ENCODE measurements at regions not wholly inside any gene's neighbourhood (a gene's known extent, or its start where the extent isn't known, plus 50 kb on each side); places are given as distances from the start of the nearest gene placed in this dataset.

DNA sequence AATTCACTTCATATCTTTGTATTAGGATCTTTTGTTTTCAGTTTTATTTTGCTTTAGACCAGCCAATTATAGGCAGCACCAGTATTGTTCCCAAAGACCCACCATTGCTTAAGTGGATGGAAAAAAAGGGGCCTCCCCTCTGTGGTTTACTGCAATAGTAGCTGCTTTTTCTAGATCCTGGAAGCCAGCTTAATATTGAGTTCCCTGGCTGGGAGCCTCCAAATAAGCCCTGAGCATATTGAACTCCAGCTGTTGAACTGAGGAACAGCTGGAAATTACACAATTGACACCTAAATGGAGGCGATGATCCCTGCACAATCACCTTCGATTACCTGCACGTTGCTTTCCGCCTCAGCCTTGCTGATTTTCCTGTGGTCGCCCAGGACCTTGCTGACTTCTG lies 576.0 kb downstream of the SOX6 start:
- Histone ChIP-seq H3K9me3 (no peaks in the 10 kb centered on the region), H3K27me3 (replicated peaks in 1 of 7) (no peaks in the 10 kb centered on the region), H3K36me3 (no peaks in the 10 kb centered on the region), H3K4me1 (no peaks in the 10 kb centered on the region), H3K27ac (no peak overlapping the region), H3K4me3 (no peak overlapping the region)
- 86 to 92% (median 91%) methylated on average over 5 of the region's 5 CpGs for WGBS, 5 donors
- intact Hi-C loops (cut with DNase I; ENCODE audit: low total_unique reads) = no loop called here
- TF ChIP-seq, protein P1, sequence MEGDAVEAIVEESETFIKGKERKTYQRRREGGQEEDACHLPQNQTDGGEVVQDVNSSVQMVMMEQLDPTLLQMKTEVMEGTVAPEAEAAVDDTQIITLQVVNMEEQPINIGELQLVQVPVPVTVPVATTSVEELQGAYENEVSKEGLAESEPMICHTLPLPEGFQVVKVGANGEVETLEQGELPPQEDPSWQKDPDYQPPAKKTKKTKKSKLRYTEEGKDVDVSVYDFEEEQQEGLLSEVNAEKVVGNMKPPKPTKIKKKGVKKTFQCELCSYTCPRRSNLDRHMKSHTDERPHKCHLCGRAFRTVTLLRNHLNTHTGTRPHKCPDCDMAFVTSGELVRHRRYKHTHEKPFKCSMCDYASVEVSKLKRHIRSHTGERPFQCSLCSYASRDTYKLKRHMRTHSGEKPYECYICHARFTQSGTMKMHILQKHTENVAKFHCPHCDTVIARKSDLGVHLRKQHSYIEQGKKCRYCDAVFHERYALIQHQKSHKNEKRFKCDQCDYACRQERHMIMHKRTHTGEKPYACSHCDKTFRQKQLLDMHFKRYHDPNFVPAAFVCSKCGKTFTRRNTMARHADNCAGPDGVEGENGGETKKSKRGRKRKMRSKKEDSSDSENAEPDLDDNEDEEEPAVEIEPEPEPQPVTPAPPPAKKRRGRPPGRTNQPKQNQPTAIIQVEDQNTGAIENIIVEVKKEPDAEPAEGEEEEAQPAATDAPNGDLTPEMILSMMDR (IDR thresholded peaks at IDR 0.05 in 8 of 11, conservative IDR thresholded peaks at IDR 0.05 in 3 of 11) = no peak
- TF ChIP-seq POLR2A (IDR thresholded peaks at IDR 0.05) = no peak
- no peak for TF ChIP-seq POLR2AphosphoS5 (IDR thresholded peaks at IDR 0.05)
- no peak for DNase-seq

DNA sequence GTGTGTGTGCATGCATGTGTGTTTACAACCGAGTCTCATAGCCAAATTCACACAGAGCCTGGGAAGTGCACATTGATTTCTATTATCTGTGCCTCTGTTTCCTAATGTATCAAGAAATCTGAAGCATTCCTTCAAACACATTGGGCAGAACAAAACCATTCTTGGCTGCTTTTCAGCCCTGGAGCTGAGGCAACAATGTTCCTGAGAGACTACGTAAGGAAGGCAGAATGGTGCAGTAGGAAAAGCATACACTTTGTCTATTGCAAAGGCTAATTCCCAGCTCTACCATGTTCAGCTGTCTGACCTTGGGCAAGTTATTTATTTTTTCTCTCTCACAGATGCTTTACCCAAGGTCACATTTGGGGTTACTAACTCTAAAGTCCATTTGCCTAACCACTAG lies 575.5 kb downstream of the SOX6 start:
- Histone ChIP-seq H3K27me3 (replicated peaks in 1 of 7) (no peaks in the 10 kb centered on the region), H3K4me3 (no peak overlapping the region), H3K36me3 (no peaks in the 10 kb centered on the region), H3K9me3 (no peaks in the 10 kb centered on the region), H3K4me1 (no peaks in the 10 kb centered on the region), H3K27ac (no peak overlapping the region)
- TF ChIP-seq, protein P1 (IDR thresholded peaks at IDR 0.05 in 8 of 11, conservative IDR thresholded peaks at IDR 0.05 in 3 of 11) = no peak
- no peak for TF ChIP-seq POLR2AphosphoS5 (IDR thresholded peaks at IDR 0.05)
- TF ChIP-seq POLR2A (IDR thresholded peaks at IDR 0.05) = no peak
- 70 to 88% (median 85%) methylated on average over 2 of the region's 2 CpGs for WGBS, 5 donors
- intact Hi-C loops (cut with DNase I; ENCODE audit: low total_unique reads) = no loop called here
- no peak for DNase-seq

DNA sequence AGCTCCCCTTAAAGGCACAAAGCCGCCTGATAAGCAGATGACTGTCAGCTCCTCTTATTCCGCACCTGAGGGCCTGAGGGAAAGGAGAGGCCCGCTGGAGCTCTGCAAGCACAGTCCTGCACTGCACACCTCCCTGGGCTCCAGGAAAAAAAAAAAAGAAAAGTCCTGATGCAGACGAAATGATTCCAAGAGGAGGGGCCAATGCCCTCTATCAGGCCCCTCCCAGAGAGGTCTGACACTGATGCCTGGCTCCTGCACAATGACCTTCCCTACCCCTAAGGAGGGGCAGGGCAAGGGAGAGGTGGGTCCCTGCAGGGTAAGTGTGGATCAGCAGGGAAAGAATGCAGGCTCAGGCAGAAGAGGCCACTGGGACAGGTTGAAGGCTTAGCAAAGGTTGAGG lies 572.7 kb downstream of the SOX6 start:
- Histone ChIP-seq H3K9me3 (no peaks in the 10 kb centered on the region), H3K4me3 (no peak overlapping the region), H3K36me3 (no peaks in the 10 kb centered on the region), H3K27ac (no peak overlapping the region), H3K4me1 (no peaks in the 10 kb centered on the region), H3K27me3 (replicated peaks in 1 of 7) (no peaks in the 10 kb centered on the region)
- intact Hi-C loops (cut with DNase I; ENCODE audit: low total_unique reads) = no loop called here
- TF ChIP-seq POLR2AphosphoS5 (IDR thresholded peaks at IDR 0.05) = no peak
- TF ChIP-seq, protein P1 (IDR thresholded peaks at IDR 0.05 in 8 of 11, conservative IDR thresholded peaks at IDR 0.05 in 3 of 11) = no peak
- WGBS, 5 donors = 42 to 67% (median 50%) methylated on average over 4 of the region's 4 CpGs
- no peak for DNase-seq

DNA sequence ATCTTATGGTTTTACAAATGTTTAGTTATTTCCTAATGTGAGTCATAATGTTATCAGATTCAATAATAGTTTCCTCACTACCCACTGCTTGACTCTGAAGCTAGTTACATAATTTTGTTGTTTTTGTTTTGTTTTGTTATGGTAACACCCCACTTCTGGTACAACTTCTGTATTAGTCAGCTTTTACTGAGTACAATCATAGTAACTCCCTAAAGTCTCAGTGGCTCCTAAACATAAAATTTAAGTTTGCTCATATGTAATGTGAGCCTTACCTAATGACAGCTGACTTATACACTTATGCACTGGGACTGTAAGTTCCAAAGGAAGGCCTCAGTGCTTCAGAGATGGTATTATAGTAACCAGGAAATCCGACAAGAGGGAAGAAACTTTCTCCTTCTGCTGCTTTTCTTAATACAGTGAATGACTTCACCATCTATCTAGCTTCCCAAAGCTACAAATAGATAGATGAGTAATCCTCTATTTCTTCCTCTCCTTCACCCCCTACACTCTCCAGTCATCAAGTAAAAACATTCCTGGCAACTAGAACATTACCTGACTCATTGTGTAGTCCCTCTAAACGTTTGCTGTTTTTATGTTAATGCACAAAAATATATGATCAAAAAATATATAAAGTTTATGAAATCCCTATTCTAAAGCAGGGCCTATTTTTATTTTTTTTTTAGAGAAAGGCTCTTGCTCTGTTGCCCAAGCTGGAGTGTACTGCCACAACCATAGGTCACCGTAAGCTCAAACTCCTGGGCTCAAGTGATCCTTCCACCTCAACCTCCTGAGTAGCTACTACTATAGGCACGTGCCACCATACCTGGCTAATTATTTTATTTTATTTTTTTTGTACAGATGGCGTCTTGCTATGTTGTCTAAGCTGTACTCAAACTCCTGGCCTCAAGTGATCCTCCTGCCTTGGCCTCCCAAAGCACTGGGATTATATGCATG lies 563.0 kb downstream of the SOX6 start:
- TF ChIP-seq, protein P1 (IDR thresholded peaks at IDR 0.05 in 8 of 11, conservative IDR thresholded peaks at IDR 0.05 in 3 of 11) = no peak
- TF ChIP-seq POLR2AphosphoS5 (IDR thresholded peaks at IDR 0.05) (no peak), POLR2A (IDR thresholded peaks at IDR 0.05) (no peak)
- Histone ChIP-seq H3K9me3 (peaks cover 0 to 19% (median 11%) of the 10 kb centered on the region in 8 donors), H3K27ac (no peak overlapping the region), H3K4me3 (no peak overlapping the region), H3K4me1 (no peaks in the 10 kb centered on the region), H3K36me3 (no peaks in the 10 kb centered on the region), H3K27me3 (replicated peaks in 1 of 7) (no peaks in the 10 kb centered on the region)
- DNase-seq = no peak
- intact Hi-C loops (cut with DNase I; ENCODE audit: low total_unique reads) = no loop called here
- WGBS, 5 donors = 74 to 82% (median 77%) methylated on average over 5 of the region's 5 CpGs
